Forelimb muscle (tissue), 1 donor: ENCODE measurements at regions not wholly inside any gene's neighbourhood (a gene's known extent, or its start where the extent isn't known, plus 50 kb on each side); places are given as distances from the start of the nearest gene placed in this dataset.

Experiments used
- DNase-seq: peaks from one replicate; pipeline ENCODE4 v3.0.0-alpha.2; 2013; ENCODE audit warnings: low read depth

DNA sequence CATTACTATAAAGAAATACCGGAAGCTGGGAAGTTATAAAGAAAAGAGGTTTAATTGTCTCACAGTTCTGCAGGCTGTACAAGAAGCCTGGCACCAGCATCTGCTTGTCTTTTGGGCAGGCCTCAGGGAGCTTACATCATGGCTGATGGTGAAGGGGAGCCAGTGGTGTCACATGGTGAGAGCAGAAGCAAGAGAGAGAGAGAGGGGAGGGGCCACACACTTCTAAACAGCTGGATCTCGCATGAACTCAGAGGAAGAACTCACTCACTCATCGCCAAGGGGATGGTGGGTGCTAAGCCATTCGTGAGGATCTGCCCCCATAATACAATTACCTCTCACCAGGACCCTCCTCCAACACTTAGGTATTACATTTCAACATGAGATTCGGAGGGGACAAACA lies 51.8 kb upstream of the ANKRD34C start:
- DNase-seq: no peak

DNA sequence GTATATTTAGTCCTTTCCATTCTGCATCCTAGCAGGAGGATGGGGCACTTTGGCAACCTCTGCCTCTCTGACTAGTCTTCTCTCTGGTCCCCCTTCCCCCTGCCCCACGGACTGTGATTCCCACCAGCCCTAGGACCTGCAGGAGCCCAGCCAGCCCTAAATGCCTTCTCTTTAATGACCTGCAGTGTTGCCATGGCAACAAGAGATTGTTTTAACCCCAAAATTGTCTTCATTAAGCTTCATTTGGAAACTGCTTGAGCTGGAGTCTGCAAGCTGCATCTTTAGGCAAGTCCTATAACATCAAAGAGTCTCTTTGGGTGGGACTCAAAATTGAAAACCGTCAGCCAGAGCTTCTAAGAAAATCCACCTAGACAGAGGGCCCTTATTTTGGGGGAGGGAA lies 59.7 kb upstream of the ANKRD34C start:
- no peak for DNase-seq

DNA sequence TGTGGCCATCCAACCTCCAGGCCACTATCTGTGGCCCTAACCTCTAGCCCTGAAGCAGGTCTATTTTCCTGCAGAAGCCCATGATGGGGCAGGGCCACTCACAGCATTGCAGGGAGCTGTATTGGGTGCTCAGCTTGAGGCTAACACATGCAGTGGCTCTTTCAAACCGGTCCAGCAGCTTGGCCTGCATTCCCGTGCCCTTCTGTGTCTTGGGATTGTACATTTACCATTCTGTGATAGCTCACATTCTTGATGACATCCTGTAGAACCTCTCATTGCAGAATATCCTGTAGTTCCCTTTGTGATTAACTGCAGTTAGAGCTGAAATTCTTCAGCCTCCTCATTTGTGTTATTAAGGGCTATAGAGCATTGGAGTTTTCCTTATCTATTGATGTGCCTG lies 60.8 kb upstream of the ANKRD34C start:
- no peak for DNase-seq

DNA sequence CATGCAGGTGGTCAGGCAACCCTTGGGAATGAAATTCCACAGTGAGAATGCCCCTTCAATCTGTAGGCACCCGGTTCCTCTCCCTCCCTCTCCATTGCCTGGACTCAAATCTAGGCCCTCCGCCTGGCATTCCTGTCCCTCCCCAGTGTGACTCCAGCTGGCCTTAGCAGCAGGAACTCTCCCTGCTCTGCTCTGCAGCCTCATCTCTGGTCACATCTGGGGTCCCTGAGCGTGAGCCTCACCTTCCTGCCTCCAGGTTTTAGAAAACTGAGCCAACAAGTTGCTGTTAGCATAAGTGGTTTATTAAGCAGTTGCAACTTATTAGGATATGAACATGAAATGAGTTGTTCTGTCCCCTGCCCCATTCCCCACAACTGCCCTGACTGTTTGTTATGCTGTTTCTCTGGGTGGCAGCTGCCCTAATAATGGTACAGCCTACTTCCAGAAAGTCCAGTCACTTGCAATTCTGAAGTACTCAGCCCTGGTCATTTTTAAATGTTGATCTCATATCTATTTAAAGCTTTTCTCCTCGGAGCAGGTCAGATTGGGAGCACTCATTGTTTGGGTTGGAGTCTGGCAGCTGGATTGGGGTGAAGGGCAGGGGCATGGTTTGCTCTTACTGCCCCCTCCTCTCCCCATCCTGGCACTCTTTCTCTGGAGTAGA lies 63.0 kb upstream of the ANKRD34C start:
- no peak for DNase-seq

DNA sequence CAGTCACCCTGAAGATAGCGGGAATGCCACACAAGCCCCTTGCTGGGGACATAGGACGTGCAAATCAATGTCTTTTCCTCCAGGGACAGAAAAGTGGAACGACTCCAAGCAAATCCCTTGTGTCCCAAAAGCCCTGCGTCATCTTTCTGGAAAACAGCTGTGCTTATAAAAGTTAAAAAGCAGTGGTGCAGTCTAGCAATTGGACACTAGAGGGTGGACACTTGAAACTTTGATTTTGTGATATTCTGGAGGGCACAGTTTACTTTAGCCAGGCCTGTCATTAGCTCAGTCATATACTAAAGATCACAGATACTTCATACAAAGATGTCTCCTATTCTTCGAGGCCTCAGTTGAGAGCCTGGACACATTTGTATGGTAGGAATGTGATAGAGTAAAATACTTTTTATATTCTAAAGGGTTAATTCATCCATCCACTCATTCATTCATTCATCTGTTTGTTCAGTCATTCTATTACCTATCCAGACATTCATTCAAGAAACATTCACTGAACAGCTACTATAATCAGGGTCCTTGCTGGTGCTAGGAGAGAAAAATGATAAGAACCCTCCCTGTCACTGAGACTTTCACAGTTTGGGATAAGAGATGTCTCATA lies 63.8 kb upstream of the ANKRD34C start:
- DNase-seq: no peak

DNA sequence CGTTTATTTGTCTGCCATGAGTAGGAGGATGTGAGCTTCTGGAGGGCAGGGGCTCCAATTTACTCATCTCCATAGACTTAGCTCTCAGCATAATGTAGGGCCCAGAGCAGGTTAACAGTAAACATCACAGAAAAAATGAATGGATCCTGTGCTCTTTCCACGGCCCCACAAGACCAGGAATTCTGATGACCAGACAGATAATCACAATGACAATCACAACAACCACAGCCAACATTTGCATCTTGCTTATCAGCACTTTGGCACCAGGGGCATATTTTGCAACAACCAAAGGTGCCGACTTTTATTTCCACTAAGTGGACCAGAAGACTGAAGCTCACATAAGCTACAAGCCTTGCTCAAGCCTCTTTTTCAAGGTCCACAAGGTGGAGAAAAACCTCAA lies 68.9 kb upstream of the ANKRD34C start:
- no peak for DNase-seq

DNA sequence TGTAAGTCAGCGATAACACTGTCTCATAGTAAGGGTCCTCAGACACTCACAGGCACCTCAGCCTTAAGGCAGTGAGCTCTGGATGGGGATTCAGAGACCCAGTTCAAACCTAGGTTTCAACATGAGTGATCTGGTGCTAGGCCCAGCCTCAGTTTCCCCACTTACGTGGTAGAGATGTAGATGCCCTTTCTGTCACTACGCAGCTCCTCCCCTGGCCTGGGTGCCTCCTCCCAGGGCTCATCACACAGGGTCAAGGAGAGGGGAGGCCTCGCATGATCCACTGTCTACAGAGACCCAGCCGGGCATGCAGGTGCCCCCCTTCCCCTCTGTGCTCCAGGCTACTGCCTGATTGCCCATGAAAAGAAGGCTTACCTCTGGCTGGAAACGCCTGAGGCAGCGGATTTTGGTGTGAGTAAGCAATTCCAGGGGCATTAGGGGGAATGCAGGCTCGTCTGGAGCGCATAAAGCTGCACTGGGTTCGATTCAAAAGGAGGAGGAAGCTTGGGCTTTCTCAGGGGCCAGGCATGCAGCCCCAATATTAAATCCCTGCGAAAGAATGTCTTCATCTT lies 69.8 kb upstream of the ANKRD34C start:
- no peak for DNase-seq

DNA sequence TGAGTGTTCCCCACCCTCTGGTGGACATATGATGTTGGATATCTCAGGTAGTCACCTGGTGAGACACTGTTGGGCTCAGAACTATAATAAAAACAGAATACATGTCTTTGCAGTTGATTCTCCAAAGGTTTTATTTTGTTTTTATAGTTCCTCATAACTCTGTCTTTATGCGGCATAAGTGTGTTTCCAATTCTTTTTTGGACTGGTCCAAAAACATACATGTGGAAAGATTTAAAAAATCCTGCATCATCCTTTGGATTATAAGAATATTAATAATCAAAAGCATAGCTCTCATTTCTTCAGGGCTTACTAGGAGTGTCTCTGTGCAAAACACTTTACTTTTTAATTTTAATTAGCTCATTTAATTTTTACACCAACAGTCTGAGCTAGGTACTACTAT lies 71.0 kb upstream of the ANKRD34C start:
- DNase-seq: peak; percentile 19

DNA sequence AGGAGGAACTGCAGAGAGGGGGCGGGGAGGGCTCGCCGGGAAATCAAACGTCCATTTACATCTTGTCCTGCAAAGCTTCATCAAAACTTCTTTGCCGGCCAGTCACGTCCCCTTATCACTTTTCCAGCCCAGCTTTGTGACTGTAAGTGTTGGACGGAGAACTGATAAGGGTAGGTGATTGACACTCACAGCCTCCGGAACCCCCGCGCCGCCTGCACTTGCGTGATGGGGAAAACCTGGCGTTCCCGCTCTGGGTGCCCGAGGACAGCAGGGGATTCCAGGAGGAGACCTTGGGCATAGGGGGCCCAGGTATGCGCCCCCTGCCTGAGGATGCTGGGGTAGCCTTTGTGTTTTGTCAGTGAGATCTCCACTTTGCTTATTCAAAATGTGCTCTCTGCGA lies 72.8 kb upstream of the ANKRD34C start:
- no peak for DNase-seq

DNA sequence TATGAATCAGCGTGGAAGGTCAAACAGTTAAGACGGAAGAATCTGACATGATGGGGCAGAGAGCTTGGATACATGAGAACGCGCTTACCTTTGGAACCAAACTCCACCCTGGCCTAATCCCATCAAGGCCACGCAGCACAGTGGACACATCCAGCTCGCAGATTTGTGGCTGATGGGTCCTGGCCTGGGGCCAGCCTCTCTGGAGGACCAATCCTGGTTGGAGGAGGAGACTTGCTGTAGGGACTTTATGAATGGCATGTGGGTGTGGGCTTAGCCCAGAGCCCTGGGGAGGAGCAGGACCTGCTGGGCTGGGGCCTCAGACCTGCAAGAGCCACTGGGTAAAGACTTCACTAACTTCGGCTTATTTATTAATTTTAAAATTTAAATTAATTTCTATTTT lies 73.4 kb upstream of the ANKRD34C start:
- no peak for DNase-seq

DNA sequence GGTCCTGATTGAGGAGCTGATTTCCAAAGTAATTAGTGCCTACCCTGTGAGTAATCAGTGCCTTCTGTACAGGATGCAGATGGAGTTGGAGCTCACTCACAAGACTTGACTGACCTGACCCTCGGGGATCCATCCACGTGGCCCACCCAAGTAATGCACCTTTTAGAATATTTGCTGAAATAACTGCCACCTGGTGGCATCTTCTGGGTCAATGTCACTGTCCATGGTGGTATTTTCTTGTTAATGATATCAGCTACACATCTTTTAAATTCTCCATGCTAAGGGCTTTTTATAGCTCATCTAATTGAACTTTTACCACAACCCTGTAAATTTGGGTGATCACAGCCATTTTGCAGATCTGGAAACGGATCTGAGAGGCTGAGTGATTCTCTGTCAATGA lies 74.3 kb upstream of the ANKRD34C start:
- no peak for DNase-seq

DNA sequence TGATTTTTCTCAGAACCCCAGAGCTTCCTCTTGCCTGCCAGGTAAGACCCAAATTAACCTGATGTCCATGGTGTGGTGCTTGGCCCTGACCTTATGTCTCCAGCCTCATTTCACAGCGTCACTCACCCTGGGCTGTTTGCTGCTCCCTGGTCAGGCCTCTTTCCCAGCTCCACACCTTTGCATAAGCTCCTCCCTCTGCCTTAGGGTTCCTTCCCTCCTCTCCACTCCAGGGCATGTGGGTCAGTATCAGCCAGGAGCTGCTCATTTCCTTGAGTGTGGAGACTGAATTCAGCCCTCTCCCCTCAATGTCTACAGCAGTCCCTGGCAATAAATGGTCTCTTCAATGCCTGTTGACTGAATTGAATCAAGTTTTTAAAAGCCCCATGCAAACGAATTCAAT lies 75.6 kb upstream of the ANKRD34C start:
- no peak for DNase-seq

DNA sequence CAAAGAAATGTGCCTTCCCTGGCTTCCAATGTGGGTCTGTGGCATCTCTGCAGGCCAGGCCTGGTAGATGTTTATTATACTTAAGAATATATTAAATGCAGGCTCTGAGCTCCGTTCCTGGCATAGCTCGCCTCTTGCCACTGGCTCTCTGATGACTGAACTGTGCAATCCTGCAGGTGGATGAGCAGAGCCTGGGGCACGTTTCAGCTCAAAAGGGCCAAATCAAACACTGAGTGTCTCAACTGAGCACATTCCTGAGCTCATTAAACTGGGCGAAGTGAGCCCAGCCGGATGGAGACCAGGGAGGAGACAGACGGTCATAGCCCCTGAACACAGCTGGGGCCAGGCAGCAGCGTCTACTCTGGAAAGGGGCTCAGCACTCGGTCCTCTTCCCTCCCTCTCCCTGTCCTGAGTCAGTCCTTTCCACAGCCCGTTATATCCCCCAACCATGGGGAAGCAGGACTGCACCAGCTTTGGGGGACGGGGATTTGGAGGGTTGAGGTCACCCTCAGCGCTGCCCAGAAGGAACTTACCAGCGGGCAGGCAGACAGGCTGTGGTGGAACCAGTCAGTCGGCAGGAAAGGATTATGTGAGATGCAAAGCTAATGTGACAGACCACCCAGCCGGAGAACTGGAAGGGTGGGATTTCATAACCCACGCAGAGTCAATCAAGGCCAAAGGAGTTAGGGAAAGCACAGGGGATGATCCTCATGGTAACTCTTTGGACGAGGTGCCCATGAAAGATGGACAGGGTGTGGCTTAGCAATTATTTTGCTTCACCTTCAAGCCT lies 77.4 kb upstream of the ANKRD34C start:
- DNase-seq: no peak

DNA sequence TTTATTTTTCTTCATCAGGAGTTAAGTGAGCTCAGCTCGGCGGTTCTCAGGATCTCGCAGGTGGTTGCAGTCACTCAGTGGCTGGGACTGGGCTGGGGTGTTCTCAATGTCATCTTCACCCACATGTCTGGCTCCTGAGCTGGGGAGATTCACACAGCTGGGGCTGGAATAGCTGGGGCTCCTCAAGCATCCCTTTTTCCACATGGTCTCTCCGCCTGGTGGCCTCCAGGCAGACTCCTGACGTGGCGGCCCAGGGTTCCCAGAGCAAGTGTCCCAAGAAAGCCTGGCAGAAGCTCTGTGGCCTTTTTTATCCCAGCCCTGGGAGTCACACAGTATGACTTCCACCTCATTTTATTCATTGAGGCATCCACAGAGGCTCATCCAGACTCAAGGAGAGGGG lies 84.1 kb upstream of the ANKRD34C start:
- DNase-seq: no peak

DNA sequence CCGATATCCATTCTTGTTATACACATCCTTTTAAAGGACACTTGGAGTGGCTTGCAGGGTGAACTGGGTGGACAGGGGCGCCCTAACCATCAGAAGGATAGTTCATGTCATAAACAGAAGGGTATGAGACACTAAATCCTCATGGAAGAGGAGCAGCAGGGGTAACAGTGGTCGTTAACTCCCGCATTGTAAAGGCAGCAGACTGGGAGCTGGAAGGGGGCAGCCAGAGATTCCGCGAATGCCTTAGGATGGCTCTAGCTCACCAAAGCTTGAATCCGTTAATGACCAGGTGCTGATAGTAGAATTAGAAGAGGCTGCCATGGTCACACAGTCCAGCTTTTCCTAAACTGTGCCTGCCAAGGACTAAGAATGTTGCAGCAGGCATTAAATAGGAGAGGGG lies 85.2 kb upstream of the ANKRD34C start:
- no peak for DNase-seq

DNA sequence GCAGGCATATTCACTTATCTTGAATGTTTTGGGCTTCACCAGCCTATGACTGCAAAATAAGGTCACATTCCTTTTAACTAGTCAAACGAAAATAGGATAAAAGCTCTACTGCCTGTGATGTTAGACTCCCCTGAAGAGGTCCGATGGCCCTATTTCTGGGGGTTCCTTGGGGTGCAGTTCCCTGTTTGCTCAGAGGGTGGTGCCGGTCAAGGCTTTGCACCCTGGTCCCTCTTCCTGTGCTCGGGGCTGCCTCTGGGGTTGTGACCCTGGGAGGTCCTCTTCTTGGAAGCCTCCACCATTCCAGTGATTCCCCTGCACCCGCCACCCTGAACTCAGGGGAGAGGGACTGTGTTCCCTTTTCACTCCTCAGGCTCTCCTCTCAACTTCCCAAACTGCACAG lies 86.7 kb upstream of the ANKRD34C start:
- no peak for DNase-seq

DNA sequence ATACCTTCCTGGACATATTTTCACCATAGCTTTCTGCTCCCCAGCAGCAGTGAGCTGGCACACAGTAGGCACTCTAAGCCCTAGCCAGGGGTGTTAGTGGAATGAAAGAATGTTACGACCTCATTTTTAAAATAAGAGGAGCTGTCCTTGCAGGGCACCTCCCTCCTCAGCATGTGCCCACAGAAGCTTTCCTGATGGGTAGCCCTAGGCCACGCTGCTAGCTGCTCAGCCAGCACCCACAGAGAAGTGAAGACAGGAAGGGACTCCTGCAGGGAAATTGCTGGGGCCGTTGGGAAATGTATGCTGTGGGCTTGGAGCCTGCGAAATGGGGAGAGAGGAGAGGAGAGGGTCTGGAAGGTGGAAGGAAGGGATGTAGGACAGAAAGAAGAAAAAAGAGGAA lies 87.3 kb upstream of the ANKRD34C start:
- no peak for DNase-seq

DNA sequence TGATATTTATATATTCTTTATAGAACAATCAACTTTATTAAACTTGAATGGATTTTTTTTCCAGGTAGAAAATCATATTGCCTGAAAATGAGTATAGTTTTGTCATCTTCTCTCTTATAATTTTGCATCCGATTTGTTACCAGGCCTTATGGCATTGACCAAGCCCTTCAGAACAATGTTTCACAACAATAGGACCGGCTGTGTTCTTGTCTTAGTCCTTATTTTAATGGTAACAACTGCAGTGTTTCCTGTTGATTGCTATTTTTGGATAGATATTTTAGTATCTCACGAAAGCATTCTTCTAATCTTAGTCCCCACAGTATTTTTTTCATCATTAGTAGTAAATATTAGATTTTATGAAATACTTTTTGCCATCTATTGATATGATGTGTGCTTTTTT lies 88.1 kb upstream of the ANKRD34C start:
- no peak for DNase-seq

DNA sequence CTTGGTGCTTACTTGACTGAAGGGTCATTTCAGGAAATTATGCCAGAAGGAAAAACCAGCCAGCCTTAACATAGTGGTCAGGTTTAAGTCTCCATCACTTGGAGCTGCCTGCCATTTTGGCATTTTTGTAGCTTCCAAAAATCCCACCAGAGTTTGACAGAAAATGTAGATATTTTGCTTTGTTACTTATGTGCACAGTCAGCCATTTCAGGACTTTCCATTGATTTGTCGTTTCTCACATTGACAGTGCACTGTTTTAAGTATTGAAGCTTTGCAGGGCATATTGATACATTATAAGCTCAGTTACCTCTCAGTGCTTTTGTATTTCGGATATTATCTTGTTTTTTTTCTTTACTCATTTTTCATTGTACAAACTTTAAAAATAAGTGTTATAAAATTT lies 89.0 kb upstream of the ANKRD34C start:
- no peak for DNase-seq

DNA sequence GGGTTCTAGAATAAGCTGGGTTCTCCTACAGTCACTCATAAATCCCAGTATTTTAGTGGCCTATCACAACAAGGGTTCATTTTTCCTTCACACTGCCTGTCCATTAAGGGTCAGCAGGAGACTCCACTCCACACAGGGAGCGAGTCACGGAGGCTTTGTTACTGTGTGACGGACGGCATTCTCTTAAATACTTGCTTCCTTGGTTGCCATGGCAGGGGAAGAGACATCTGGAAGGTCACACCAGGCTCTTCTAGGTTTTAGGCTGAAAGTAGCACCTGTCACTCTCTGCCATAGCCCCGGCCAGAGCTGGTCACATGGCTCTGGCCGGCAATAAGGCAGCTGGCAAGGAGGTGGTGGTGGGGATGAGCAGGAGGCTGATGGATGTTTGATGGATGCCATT lies 89.4 kb upstream of the ANKRD34C start:
- no peak for DNase-seq

DNA sequence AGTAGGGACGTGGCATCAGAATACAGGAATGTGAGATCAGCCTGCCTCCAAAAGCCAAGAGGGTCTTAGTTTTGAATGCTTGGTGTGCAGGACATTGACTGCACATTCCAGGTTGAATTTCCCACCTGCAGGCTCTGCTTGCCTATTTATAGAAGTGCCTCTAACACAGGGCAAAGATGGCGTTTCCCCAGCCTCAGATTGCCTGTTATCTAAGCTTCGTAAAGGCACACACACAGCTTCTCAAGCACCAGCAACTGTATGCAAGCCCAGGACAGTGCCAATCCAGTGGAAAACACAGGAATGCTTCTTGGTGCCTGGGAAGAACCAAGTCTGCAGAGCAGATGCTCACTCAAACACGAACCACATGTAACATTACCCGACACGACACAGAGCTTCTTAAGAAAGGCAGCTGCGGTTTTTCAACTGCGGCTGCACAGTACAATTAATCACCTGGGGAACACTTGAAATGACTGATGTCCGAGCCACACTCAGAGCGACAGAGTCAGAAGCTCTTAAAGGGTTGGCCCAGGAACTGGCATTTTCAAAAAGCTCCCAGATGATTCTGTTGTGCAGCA lies 90.0 kb upstream of the ANKRD34C start:
- DNase-seq: no peak

DNA sequence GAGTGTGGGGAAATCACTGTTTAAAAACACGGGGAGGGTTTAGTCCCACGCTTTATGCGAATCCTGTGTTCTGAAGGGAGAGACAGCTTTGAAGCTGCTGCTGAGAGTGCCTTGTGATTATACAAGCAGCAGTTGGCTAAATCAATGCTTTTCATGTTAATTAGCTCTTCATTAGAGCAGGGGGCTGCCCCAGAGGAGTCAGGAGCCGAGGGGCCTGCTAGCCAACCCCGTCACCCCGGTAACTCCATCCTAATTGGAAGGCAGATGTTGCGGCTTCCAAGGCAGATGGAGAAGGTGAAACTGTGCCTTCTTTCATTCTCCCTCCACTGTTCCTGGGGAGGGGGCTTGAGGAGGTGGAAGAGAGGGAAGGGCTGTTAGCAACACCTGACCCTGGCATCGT lies 92.4 kb upstream of the ANKRD34C start:
- DNase-seq: no peak

DNA sequence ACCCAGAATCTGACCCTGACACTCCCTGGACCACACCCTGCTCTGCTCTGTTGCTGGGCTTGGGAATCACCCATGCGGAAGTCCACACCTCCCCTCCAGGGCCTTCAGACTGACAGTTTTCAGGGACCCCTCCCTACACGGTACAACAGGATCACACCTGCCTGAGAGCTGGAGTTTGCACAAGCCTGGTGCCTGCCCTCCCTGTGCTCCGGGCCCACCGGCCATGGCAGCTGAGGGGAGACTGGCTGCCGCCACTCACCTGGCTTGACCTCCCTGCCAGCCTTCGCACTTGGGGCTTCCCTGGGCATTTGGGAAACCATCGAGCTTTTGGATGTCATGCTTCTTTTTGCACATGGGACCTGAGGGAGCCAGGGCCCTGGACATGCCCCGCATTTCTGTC lies 95.9 kb upstream of the ANKRD34C start:
- no peak for DNase-seq
